Prostate gland (tissue), 2 donors: ENCODE measurements at regions not wholly inside any gene's neighbourhood (a gene's known extent, or its start where the extent isn't known, plus 50 kb on each side); places are given as distances from the start of the nearest gene placed in this dataset.

Experiments used
- DNase-seq: peaks from one replicate; pipeline ENCODE4 v3.0.0-alpha.2; 2019; ENCODE audit warnings: low spot score
- H3K27ac ChIP-seq, 2 donors: fragments of 200-600 bp; sonication (generic); 2 replicates each; pipeline ENCODE4 v1.5.1; 2017 to 2019
- H3K27me3 ChIP-seq: fragments of 200-600 bp; sonication (generic); replicated peaks from 2 replicates; pipeline ENCODE4 v1.5.1; 2019; ENCODE audit not compliant: insufficient read depth
- H3K36me3 ChIP-seq, 2 donors: fragments of 200-600 bp; sonication (generic); 1 replicate in 1 of 2; 2 replicates in 1 of 2; pipeline versions ENCODE4 v1.5.1 to v1.8.1; 2017 to 2019
- H3K4me1 ChIP-seq: fragments of 200-600 bp; sonication (generic); replicated peaks from 2 replicates; pipeline ENCODE4 v1.5.1; 2019
- H3K4me3 ChIP-seq, 2 donors: fragments of 200-600 bp; sonication (generic); 2 replicates each; pipeline ENCODE4 v1.5.1; 2017 to 2019
- H3K9me3 ChIP-seq: fragments of 200-600 bp; sonication (generic); 2 replicates; pipeline ENCODE4 v1.5.1; 2017
- POLR2A ChIP-seq: fragments of 450-650 bp; IDR thresholded peaks from one replicate; pipeline ENCODE4 v1.6.1; 2016; ENCODE audit warnings: antibody characterized with exemption, mild to moderate bottlenecking
- POLR2AphosphoS5 ChIP-seq: sonication (generic); formaldehyde crosslinking; IDR thresholded peaks from one replicate; pipeline ENCODE4 v1.6.1; 2017; ENCODE audit warnings: antibody characterized with exemption
- WGBS: methylation state at CpG from one replicate; pipeline ENCODE4 v1.1.5; 2018; 5-methylcytosine and 5-hydroxymethylcytosine counted together
- intact Hi-C: fragments of 100-400 bp; cut with DNase I; formaldehyde crosslinking; loops from one replicate; pipeline ENCODE4 v1.14.2; 2022
- TF ChIP-seq, protein P1 (sequence below), 4 experiments: fragments of 200-600 bp in 2 of 4; fragments of 450-650 bp in 2 of 4; sonication (generic) in 2 of 4; IDR thresholded peaks; 1 replicate in 3 of 4; 2 replicates in 1 of 4; pipeline ENCODE4 v1.5.1; 2016 to 2019; ENCODE audit warnings: antibody characterized with exemption in 4 of 4, mild to moderate bottlenecking in 2 of 4, moderate library complexity in 2 of 4

DNA sequence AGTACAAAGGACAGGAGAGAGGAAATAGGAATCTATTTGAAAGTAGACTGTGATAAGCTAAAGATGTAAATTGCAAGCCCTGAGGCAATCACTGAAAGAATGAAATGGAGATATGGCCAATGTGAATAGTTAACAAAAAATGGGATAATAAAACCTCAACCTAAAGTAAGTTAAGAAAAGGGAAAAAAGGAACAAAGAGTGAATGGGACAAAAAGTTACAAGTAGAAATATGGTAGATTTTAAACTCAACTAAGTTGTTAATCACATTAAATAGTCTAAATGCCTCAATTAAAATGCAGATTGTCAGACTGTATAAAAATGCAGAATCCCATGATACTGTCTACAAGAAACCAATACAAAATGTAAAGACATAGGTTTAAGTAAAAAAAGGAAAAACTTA is 165.2 kb upstream of the RBMS1 start:
- Histone ChIP-seq H3K27ac (no peak overlapping the region), H3K36me3 (no peaks in the 10 kb centered on the region), H3K4me1 (no peaks in the 10 kb centered on the region), H3K4me3 (no peak overlapping the region), H3K27me3 (no peaks in the 10 kb centered on the region), H3K9me3 (no peaks in the 10 kb centered on the region)
- no peak for DNase-seq
- TF ChIP-seq, protein P1, sequence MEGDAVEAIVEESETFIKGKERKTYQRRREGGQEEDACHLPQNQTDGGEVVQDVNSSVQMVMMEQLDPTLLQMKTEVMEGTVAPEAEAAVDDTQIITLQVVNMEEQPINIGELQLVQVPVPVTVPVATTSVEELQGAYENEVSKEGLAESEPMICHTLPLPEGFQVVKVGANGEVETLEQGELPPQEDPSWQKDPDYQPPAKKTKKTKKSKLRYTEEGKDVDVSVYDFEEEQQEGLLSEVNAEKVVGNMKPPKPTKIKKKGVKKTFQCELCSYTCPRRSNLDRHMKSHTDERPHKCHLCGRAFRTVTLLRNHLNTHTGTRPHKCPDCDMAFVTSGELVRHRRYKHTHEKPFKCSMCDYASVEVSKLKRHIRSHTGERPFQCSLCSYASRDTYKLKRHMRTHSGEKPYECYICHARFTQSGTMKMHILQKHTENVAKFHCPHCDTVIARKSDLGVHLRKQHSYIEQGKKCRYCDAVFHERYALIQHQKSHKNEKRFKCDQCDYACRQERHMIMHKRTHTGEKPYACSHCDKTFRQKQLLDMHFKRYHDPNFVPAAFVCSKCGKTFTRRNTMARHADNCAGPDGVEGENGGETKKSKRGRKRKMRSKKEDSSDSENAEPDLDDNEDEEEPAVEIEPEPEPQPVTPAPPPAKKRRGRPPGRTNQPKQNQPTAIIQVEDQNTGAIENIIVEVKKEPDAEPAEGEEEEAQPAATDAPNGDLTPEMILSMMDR (IDR thresholded peaks at IDR 0.05) = no peak
- TF ChIP-seq POLR2AphosphoS5 (no peak), POLR2A (no peak)
- intact Hi-C loops = no loop called here

DNA sequence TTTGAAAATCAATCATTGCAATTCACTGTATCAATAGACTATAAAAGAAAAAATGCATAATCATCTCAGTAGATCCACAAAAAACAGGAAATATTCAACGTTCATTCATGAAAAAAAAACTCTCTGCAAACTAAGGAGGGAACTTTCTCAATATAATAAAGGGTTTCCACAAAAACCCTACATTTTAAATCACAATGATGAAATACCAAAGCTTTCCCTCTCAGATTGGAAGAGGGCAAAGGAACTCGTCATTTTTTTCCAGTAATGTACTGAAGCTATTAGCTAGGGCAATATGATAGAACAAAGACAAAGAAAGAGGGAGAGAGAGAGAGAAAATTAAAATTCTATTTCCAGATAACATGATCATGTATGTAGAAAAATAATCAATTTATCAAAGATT is 167.1 kb upstream of the RBMS1 start:
- Histone ChIP-seq H3K9me3 (no peaks in the 10 kb centered on the region), H3K36me3 (no peaks in the 10 kb centered on the region), H3K4me3 (no peak overlapping the region), H3K4me1 (no peaks in the 10 kb centered on the region), H3K27ac (no peak overlapping the region), H3K27me3 (no peaks in the 10 kb centered on the region)
- 67% methylated on average over 2 of the region's 2 CpGs for WGBS
- TF ChIP-seq POLR2A (no peak), POLR2AphosphoS5 (no peak)
- TF ChIP-seq, protein P1 (IDR thresholded peaks at IDR 0.05) = no peak
- intact Hi-C loops = loop anchor here (10.0 kb wide), 1 partner anchor 304 kb away; no protein-coding TSS in a partner anchor
- DNase-seq = no peak

DNA sequence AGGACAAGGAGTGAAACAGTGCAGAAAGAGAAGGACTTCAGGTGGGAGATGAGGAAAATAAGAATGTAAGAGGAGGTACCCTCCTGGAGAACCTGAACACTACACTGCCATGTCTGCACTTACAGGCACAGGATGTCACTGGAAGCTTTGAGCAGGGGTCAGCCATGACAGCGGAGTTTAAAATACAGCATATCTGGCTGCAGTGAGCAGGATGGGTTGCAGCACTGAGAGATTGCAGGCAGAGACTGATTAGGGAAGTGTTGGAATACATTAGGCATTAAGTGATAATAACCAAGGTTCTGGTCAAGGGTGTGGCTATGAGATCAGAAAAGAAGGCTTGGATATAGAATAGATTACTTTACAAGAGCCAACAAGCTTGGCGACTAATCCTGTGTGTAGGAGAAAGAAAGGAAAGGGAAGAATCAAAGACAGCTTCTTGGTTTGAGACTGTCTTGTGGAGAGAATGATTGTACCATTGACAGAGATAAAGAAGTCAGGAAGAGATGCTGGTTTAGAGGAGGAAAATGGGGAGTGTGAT is 171.1 kb upstream of the RBMS1 start:
- TF ChIP-seq, protein P1 (IDR thresholded peaks at IDR 0.05) = no peak
- TF ChIP-seq POLR2AphosphoS5 (no peak), POLR2A (no peak)
- H3K4me1 ChIP-seq = no peaks in the 10 kb centered on the region
- no peak overlapping the region for H3K27ac ChIP-seq
- no peaks in the 10 kb centered on the region for H3K27me3 ChIP-seq
- no peaks in the 10 kb centered on the region for H3K9me3 ChIP-seq
- 89% methylated on average over 2 of the region's 2 CpGs for WGBS
- no peaks in the 10 kb centered on the region for H3K36me3 ChIP-seq
- intact Hi-C loops = loop anchor here (10.0 kb wide), 1 partner anchor 300 kb away; no protein-coding TSS in a partner anchor
- H3K4me3 ChIP-seq = no peak overlapping the region
- DNase-seq = no peak

DNA sequence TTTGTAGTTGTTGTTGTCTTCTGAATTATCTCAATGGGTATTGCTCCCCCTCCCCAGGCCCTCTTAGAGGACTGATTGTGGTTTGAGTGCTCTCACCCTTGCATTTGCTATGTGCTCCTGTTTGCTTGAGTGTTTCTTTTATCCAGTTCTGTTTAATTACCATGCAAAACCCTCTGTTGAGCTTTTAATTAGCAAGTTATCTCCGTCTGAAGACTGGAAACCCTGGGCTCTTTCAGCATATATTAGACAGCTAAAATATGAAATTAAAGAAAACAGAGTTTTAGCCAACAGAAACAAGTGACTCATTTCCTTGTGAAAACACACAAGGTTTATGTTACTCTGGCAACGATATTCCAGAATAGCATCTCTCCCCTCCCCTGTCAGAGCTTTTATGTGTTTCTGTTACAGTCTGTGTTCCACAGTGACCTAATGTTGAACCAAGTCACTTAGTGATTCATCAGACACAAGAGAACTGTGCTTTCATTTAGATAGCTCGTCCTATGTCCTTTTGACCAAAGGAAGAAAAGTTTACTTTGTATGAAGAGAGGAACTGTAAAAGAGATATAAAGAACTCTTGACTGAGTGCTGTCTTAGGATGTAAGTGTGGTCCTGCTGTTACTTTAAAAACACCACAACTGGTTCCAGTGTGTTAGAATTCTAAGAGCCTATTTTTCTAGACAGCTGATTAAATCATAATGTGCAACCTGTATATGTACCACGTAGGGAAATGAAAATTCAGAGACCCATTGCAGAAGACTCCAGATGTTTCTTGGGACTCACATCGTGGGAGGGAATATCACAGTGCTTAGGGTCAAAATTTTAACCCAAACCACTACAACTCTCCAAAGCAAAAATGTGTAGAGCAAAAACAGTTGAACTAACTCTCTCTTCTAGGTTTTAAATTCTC is 172.8 kb upstream of the RBMS1 start:
- no peak for DNase-seq
- intact Hi-C loops = loop anchor here (10.0 kb wide), 1 partner anchor 298 kb away; no protein-coding TSS in a partner anchor
- H3K27me3 ChIP-seq = no peaks in the 10 kb centered on the region
- peak overlapping the region; percentile 40 to 62 for H3K27ac ChIP-seq
- no peaks in the 10 kb centered on the region for H3K36me3 ChIP-seq
- H3K4me1 ChIP-seq = no peaks in the 10 kb centered on the region
- TF ChIP-seq POLR2A = peak; percentile 3
- peak; percentile 85 for TF ChIP-seq POLR2AphosphoS5
- TF ChIP-seq, protein P1 (IDR thresholded peaks at IDR 0.05) = no peak
- H3K9me3 ChIP-seq = no peaks in the 10 kb centered on the region
- 10% methylated on average over 5 of the region's 5 CpGs for WGBS
- no peak overlapping the region for H3K4me3 ChIP-seq
